ENCODE measurements at regions not wholly inside any gene's neighbourhood (a gene's known extent, or its start where the extent isn't known, plus 50 kb on each side); places are given as distances from the start of the nearest gene placed in this dataset.
A peak's percentile ranks its signal among the peaks of the same experiment; 100 is the strongest.
"Not testable (repeated sequence)": the region's sequence is repeated elsewhere in the genome, so short reads cannot be mapped to it uniquely, and the experiment has no call there.

DNA sequence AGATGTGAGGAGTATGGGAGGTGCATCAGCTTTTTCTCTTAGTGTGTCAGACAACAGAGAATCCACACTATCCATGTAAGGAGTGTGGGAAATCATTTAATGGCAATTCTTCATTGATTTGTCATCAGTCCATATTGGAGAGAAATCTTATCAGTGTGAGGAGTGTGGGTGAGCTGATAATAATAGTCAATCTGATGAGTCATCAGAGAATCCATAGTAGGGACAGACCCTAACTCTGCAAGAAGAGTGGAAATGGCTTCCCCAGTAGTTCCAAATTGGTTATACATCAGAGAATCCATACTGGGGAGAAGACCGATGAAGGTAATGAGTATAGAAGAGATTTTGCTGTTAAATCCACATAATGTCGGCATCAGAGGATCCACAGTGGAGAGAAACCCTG lies 150.5 kb upstream of the THUMPD2 start:
- DNase-seq (ENCODE audit: low read depth), result no peak

DNA sequence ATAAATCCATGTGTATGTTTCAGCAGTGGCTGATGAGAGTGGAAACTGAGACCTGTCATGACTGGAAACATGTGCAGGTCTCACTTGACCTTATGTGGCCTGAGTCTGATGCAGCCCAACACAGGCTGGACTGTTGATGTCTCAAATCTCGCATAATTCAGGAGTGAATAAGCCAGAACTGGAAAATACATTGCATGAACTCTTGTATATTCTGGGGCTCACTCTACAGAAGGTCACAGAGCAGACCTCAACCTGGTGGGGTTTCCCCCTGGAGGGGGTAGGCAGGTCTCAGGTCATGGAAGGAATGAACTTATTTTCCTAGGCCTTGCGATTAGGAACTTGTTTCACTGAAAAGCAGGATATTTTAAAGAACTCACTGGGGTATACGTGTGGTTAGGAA lies 146.3 kb upstream of the THUMPD2 start:
- DNase-seq (ENCODE audit: low read depth), result no peak

DNA sequence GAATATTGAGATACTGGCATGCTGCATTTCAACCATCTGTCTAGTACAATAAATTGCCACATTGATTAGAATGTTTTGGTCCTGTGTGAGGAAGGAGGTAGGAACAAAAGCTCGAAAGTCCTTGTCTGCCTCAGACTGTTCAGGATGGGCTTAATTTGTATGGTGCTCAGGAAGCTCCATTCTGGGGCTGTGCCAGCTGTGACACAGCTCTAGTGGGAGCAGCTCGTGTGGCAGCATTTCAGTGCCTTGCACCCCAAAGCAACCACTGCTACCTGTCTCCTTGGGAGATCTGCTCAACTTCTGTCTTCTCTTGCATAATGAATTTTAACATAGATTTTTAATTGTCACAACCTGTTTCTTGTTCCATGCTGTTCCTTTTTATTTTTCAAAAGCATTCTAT lies 144.4 kb upstream of the THUMPD2 start:
- DNase-seq (ENCODE audit: low read depth), result no peak

DNA sequence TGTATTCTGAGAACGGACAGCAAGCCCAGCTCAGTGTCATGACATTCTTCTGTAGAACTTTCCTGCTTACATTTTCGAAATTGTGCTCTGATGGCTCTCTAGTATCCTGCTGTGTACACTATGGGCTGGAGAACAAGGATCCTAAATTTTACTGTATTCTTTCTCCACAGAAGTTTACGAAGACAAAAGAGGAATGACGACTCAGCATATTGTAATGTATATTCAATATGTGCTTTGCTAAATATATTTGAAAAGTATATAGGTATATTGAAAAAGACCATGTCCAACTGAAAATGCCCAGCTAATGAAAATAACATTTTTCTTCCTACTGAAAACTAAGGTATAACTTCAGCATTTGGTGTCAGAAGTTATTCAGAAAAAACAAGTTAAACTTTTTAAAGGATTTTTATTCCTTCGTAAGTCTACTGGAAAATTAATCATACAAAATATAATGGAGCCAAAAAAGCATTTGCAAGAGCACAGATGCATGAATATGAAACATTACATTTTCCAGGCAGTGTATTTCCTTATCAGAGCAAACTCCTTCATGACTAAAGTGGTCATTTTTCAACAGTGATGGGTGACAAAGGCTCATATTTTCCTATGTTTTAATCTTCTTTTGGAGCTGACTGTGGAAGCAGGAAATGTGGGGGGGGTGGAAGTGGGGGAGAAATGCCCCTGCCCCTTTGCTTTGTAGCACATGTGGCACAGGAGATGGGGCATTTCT lies 143.8 kb upstream of the THUMPD2 start:
- no peak for DNase-seq (ENCODE audit: low read depth)

DNA sequence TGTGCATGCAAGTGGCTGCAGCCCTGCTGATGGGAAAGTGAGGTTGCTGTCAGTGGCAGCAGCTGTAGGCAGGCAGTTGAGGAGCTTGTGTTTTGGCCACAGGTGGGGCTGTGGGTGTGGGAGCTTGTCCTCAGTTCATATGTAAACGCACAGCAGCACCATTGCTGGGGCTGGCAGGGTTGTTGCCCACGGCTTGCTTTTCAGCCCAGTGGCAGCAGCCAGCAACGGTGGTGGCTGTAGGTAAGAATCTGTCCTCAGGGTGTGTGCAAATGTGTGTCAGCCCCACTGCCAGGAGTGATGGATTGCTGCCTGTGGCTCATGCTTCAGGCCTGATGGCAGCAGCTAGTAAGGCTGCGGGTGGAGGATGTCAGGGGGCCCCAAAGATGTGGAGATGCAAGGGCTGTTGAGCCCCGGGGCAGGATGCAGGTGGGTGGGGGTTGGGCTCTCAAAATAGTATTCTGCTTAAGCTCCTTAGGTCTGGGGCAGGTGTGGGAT lies 141.3 kb upstream of the THUMPD2 start:
- DNase-seq (ENCODE audit: low read depth), result no peak

DNA sequence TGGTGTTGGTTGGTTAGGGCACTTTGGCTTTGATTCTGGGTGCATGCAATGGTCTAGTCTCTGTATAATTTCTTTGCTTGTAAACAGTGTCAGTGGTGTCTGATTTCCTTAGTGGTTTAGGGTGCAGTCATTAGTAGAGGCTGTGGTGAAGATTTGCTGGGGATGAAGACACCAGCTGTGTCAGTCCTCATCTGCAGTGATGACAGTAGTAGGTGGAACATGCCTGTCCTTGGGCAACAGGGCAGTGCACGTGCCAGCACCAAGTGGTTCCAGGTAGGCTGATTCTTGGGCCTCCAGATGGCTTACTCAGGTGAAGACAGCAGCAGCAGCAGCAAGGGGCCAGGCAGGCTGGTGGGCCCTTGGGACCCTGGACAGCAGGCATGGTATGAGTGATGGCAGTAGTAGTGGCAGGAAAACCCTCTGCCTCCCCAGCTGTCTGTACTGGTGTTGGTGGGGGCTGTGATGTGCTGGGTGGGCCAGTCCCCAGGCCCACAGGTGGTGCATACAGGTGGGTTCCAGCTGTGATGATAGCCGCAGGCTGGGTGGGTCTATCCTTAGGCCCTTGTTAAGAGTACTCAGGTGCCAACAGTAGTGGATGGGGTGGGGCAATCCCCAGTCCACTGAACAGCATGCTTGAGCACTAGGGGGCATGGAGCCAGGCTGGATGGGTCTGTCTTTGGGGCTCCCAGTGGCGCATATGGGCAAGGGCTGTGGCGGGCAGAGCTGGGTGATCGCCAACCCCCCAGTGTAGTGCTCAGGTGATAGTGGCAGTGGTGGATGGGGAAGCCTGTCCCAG lies 140.7 kb upstream of the THUMPD2 start:
- DNase-seq (ENCODE audit: low read depth), result no peak

DNA sequence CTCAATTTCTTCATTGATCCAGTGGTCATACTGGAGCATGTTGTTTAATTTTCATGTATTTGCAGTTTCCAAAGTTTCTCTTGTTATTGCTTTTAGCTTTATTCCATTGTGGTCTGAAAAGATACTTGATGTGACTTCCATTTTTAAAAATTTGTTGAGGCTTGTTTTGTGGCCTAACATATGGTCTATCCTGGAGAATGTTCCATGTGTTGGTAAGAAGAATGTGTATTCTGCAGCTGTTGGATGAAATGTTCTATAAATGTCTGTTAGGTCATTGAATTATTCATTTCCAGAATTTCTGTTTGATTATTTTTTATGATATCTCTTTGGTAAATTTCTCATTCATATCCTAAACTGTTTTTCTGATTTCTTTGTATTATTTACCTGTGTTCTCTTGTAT lies 139.8 kb upstream of the THUMPD2 start:
- DNase-seq (ENCODE audit: low read depth), result no peak

DNA sequence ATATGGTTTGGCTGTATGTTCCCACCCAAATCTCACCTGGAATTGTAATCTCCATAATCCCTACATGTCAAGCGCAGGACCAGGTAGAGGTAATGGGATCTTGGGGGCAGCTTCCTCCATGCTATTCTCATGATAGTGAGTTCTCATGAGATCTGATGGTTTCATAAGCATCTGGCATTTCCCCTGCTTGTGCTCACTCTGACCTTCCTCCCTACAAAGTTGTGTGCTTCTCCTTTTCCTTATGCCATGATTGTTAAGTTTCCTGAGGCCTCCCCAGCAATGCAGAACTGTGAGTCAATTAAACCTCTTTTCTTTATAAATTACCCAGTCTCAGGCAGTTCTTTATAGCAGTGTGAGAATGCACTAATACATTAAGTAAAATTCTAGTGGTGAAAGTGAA lies 138.3 kb upstream of the THUMPD2 start:
- not testable (repeated sequence) for DNase-seq (ENCODE audit: low read depth)

DNA sequence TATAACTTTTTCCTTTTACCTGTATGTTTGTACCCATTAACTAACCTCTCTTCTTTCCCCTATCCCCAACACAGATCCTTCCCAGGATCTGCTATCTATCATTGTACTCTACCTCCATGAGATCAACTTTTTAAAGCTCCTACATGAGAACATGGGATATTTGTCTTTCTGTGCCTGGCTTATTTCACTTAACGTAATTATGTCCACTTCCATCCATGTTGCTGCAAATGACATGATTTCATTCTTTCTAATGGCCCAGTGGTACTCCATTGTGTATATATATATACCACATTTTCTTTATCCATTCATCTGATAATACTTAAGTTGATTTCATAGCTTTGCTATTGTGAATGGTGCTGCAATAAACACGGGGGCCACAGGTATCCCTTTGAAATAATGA lies 135.9 kb upstream of the THUMPD2 start:
- DNase-seq (ENCODE audit: low read depth), result no peak

DNA sequence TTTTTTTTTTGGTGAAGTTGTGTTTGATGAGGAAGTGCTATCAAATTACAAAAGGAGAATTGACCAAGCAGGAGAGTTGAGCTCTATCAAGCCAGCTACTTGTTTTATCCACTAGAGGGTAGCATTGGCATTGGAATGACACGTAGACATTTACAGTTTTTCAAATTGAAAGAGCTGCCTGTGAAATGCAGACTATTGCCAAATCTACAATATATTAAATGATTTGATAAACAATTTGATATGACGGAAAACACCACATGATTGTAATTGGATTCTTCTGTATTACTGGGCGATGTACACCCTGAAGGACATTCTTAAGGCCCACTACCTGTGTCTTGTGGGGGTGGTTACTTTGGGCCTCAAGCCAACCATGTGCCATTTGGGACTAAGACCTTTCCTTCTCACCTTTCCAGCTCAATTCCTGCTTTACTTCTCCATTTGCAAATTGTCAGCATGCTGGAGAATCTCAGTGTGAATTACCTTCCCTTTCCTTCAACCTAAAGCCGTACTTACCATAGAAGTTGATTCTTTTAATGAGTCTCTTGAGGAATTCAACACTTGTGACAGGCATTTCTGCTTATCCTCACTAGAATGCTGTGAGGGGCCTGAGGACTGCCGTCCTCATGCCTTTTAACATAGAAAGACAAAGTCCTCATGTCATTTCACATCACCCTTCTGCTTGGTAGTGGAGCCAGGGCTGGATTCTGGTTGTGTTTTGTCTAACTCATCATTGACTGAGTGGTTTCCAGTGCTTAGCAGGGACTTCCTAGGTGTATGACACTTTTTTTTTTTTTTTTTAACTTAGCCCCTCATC lies 134.8 kb upstream of the THUMPD2 start:
- peak; percentile 76 for DNase-seq (ENCODE audit: low read depth)

DNA sequence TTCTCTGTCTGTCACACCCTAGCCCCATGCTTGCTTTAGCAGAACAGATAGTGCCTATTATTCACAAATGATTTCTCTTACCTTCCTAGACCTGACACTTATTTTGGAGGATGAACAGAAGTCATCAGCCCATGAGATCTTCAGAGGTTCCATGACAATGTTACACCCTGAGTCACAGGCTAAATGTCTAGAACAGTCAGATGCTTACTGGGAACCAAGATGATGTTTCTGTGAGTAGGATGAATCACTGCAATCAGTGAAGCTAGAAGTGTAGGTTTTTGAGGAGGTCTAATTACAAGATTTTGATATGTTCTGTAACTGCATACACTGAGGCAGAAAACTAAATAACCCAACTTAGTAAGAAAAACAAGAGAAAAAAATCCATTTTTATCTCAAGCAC lies 123.0 kb upstream of the THUMPD2 start:
- DNase-seq (ENCODE audit: low read depth), result peak; percentile 67

DNA sequence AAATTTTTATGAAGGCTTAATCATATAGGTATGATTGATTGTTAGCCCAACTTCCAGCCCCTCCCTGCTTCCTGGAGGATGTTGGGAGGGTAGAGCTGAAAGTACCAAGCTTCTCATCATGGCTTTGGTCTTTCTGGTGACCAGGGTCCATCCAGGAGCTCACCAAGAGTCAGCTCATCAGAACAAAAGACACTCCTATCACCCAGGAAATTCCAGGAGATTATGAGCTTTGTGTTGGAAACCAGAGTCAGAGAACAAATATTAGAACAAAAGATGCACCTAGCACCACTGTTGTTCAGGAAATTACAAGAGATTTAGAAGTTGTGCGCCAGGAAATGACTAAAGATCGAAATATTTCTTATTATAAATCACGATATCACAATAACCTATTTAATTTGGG lies 119.9 kb upstream of the THUMPD2 start:
- DNase-seq (ENCODE audit: low read depth), result no peak

DNA sequence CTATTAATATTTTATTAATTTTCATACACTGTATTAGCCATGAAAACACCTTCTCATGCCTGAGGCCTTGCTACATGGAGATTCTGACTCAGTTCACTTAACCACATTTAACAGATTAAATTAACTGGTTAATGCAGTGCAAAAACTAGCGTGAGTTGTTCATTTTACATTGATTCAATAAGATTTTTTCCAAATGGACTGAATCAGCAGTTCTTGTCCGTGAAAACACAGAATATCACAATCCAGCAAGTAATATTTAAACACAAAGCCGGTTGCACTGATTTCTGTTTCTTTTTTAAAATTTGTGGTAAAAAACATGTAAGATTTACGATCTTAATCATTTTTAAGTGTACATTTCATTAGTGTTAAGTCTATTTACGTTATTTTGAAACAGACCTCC lies 118.2 kb upstream of the THUMPD2 start:
- DNase-seq (ENCODE audit: low read depth), result no peak

DNA sequence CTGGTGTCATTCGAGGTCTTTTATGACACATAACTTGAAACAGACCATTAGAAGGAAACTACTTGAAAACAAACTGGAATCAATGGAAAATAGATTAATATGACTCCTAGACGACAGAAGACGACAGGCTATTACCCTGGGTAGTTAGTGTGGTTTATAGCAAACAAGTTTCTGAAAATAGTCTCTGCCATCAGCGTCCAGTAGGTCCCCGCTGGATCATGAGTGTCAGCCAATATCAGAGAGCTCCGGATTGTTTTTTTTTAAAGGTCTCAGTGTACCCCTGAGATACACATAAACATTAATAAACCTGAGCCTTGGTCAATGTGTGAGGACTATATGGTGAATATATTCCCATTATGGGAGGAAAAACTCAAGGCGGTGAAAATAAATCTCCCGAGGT lies 115.0 kb upstream of the THUMPD2 start:
- no peak for DNase-seq (ENCODE audit: low read depth)

DNA sequence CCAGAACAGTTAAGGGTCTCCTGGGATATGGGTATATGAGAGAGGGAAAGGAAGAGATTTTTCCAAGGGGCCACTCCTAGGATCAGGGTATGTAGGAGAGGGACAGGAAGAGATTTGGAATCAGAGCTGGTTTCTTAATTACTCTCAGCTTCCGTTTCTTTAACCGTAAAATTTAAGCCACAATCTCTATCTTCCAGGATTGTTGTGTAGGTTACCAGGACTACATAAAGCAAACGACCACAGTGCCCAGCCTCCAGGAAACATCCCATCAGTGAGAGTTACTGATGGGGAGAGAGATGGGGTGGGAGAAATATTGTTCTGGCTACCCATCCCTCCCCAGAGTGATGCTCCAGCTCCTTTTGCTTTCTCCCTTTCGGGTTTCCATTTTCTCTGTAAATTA lies 114.6 kb upstream of the THUMPD2 start:
- no peak for DNase-seq (ENCODE audit: low read depth)

DNA sequence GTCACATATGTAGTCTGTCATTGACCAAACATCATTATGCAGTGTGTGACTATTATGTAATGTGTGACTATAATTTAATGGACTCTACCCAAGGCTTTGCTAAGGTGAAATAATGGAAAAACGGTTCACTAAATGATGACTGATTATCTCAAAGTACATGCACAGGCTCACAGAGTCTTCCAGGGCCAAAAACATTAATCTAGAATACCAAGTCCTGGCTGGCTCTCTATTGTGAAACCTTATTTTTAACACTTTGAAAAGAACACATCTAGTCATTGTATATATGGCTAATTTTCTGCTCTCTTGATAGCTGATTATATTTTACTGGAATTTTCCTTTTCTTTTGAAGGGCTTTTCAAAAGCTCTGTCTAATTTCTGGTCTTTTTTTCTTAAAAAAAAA lies 102.9 kb upstream of the THUMPD2 start:
- no peak for DNase-seq (ENCODE audit: low read depth)

DNA sequence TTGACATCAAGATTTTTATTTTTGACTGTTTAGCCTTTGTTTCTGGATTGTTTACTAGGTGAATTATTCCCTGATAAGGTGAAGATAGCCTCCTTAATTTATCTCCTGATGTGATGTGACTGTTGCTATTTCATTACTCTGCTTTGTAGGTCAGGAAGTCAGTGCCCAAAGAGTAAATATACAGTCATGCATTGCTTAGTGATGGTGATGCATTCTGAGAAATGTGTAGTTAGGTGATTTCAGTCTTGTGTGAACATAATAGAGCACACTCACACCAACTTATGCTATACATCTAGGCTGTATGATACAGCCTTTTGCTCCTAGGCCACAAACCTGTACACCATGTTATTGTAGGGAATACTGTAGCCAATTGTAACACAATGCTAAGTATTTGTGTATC lies 102.4 kb upstream of the THUMPD2 start:
- DNase-seq (ENCODE audit: low read depth), result peak; percentile 11

DNA sequence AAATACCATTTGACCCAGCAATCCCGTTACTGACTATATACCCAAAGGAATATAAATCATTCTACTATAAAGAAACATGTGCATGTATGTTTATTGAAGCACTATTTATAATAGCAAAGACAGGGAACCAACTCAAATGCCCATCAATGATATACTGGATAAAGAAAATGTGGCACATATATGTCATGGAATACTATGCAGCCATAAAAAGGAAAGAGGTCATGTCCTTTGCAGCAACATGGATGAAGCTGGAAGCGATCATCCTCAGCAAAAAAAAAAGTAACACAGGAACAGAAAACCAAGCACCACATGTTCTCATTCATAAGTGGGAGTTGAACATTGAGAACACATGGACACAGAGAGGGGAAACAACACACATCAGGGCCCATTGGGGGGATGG lies 99.9 kb upstream of the THUMPD2 start:
- not testable (repeated sequence) for DNase-seq (ENCODE audit: low read depth)

DNA sequence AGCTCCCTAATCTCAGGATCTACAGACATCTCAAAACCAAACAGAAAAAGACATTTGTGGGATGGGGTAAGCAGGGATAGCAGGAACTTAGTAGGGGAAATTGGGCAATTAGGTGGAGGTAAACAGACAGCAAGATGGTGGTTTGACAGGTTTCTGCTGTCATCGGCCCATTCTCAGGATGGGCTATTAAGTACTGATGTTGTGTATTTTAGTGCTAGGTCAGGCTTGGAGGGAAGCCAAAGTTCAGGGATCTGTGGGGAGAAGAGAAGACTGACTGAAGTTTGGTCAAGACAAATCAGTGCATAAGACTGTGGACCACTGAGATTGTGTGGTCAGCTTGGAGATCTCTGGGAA lies 96.8 kb upstream of the THUMPD2 start:
- no peak for DNase-seq (ENCODE audit: low read depth)

DNA sequence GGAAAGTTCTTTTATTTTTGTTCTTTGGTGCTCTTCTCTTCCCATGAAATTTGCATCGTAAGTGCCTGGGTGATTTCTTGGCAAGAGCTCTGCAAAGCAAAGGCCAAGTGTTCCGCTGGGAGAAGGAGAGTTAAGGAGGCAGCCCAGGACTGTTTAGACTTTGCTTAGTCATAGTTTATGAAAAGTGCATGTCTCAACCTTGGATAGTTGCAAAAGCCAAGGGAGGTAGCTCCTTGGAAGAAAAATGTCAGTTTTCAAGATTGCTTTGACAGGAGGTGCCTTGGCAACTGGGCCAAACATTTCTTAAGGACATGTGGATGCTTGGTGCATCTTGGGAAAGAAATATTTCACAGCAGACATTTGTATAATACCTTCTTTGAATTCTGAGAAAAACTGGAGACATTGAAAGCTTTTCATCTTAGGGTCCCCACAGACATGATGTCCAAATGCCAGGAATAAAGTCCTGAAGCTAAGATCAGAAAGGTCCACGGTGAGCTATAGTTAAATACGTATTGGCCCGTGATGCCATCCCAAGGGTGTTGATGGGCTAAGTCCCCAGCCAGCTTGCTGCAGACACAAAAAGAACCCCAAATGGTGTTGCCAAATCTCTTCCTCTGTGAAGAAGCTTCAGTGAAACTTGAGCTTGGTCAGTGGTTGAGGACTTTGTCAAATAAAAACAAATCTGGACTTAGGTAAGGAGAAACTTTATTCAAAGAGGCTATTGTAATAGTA lies 96.3 kb upstream of the THUMPD2 start:
- peak; percentile 93 for DNase-seq (ENCODE audit: low read depth)

DNA sequence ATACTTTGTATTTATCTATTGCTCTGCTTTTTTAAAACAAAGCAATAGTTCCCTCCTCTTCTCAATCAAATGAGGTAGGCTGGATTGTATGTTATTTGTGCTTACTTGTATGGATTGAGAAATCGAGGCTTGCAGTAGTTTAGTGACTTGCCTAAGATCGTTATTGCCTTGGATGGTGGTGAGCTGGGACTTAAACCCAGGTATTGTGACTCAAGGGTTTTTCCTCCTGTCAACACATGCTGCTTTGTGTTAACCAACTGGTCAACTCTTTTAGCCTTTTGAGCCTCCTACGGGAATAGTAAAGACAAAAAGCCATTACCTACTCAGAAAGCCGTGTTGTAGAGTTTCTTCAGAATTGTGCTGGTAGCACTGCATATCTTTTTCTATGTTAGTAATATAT lies 95.2 kb upstream of the THUMPD2 start:
- DNase-seq (ENCODE audit: low read depth), result no peak

DNA sequence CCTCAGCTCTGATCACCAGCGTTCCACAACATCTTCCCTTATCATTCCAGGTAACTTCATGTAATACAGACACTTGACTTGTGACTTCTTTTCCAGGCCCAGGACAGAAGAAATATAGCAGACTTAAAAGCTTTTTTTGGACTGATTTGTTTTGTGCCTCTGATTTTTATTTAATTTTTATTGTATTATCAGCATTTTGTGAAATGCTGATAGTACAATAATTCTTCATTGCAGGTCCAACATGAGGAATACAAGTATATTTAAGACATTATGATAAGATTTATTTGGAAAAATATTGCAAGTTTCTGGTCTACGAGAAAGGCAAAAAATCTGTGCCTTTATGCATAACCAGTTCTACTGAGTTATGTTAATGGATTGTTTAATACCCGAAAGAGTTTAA lies 94.5 kb upstream of the THUMPD2 start:
- no peak for DNase-seq (ENCODE audit: low read depth)
